ENCODE measurements at regions not wholly inside any gene's neighbourhood (a gene's known extent, or its start where the extent isn't known, plus 50 kb on each side); places are given as distances from the start of the nearest gene placed in this dataset.
"Not testable (repeated sequence)": the region's sequence is repeated elsewhere in the genome, so short reads cannot be mapped to it uniquely, and the experiment has no call there.

GRCh38 chr5:105163547-105163946 lies 1601.0 kb upstream of the NUDT12 start:
- POLR2A ChIA-PET: no interaction called here
- CTCF ChIA-PET: no interaction called here
- TF ChIP-seq PKNOX1 (IDR thresholded peaks at IDR 0.05) (no peak), LEF1 (IDR thresholded peaks at IDR 0.05; ENCODE audit: borderline replicate concordance) (no peak), SUZ12 (IDR thresholded peaks at IDR 0.05) (no peak), FOXA1 (IDR thresholded peaks at IDR 0.05) (no peak), NFRKB (IDR thresholded peaks at IDR 0.05) (no peak), BHLHE40 (IDR thresholded peaks at IDR 0.05; ENCODE audit: borderline replicate concordance) (no peak), TARDBP (IDR thresholded peaks at IDR 0.05) (no peak), CTBP1 (IDR thresholded peaks at IDR 0.05; ENCODE audit: borderline replicate concordance) (no peak), ARNT (IDR thresholded peaks at IDR 0.05) (no peak), L3MBTL2 (conservative IDR thresholded peaks at IDR 0.05) (no peak), HDGF (IDR thresholded peaks at IDR 0.05; ENCODE audit: borderline replicate concordance) (no peak), ELF4 (IDR thresholded peaks at IDR 0.05) (no peak), SP1 (IDR thresholded peaks at IDR 0.05) (no peak)
- no peak for DNase-seq (ENCODE audit: extremely low spot score)

- CTCF ChIA-PET; DNase-seq (ENCODE audit: extremely low spot score); POLR2A ChIA-PET: not testable (repeated sequence)
These were observed 1600.0 kb upstream of the NUDT12 start for GRCh38 chr5:105162557-105162956.

GRCh38 chr5:105158526-105158925 lies 1595.9 kb upstream of the NUDT12 start:
- ChIA-PET CTCF (no interaction called here), POLR2A (no interaction called here)
- TF ChIP-seq SUZ12 (IDR thresholded peaks at IDR 0.05): no peak
- no peak for TF ChIP-seq L3MBTL2 (conservative IDR thresholded peaks at IDR 0.05)
- no peak for DNase-seq (ENCODE audit: extremely low spot score)

- no peak for DNase-seq (ENCODE audit: extremely low spot score)
- no peak for TF ChIP-seq ELF4 (IDR thresholded peaks at IDR 0.05)
- no peak for TF ChIP-seq FOXK2 (IDR thresholded peaks at IDR 0.05)
- TF ChIP-seq BHLHE40 (IDR thresholded peaks at IDR 0.05; ENCODE audit: borderline replicate concordance): no peak
- TF ChIP-seq FOXM1 (IDR thresholded peaks at IDR 0.05; ENCODE audit: borderline replicate concordance): no peak
- TF ChIP-seq PKNOX1 (IDR thresholded peaks at IDR 0.05): no peak
- no peak for TF ChIP-seq HDGF (IDR thresholded peaks at IDR 0.05; ENCODE audit: borderline replicate concordance)
- no peak for TF ChIP-seq SUZ12 (IDR thresholded peaks at IDR 0.05)
- no peak for TF ChIP-seq ZNF384 (IDR thresholded peaks at IDR 0.05)
- TF ChIP-seq LEF1 (IDR thresholded peaks at IDR 0.05; ENCODE audit: borderline replicate concordance): no peak
- CTCF ChIA-PET: no interaction called here
- POLR2A ChIA-PET: no interaction called here
These were observed 1587.7 kb upstream of the NUDT12 start for GRCh38 chr5:105150323-105150722.

- no peak for DNase-seq (ENCODE audit: extremely low spot score)
- CTCF ChIA-PET: no interaction called here
- POLR2A ChIA-PET: no interaction called here
- no peak for TF ChIP-seq FOXK2 (IDR thresholded peaks at IDR 0.05)
- no peak for TF ChIP-seq TARDBP (IDR thresholded peaks at IDR 0.05)
- TF ChIP-seq L3MBTL2 (conservative IDR thresholded peaks at IDR 0.05): no peak
- no peak for TF ChIP-seq PKNOX1 (IDR thresholded peaks at IDR 0.05)
- TF ChIP-seq FOXA1 (IDR thresholded peaks at IDR 0.05): no peak
- no peak for TF ChIP-seq HDGF (IDR thresholded peaks at IDR 0.05; ENCODE audit: borderline replicate concordance)
- TF ChIP-seq SUZ12 (IDR thresholded peaks at IDR 0.05): no peak
- no peak for TF ChIP-seq ELF4 (IDR thresholded peaks at IDR 0.05)
- TF ChIP-seq FOXM1 (IDR thresholded peaks at IDR 0.05; ENCODE audit: borderline replicate concordance): no peak
- no peak for TF ChIP-seq ZNF384 (IDR thresholded peaks at IDR 0.05)
- TF ChIP-seq SP1 (IDR thresholded peaks at IDR 0.05): no peak
- TF ChIP-seq CTBP1 (IDR thresholded peaks at IDR 0.05; ENCODE audit: borderline replicate concordance): no peak
- TF ChIP-seq NFRKB (IDR thresholded peaks at IDR 0.05): no peak
- TF ChIP-seq BHLHE40 (IDR thresholded peaks at IDR 0.05; ENCODE audit: borderline replicate concordance): no peak
- no peak for TF ChIP-seq LEF1 (IDR thresholded peaks at IDR 0.05; ENCODE audit: borderline replicate concordance)
These were observed 1584.3 kb upstream of the NUDT12 start for GRCh38 chr5:105146867-105147266.

- no peak for DNase-seq (ENCODE audit: extremely low spot score)
- TF ChIP-seq SP1 (IDR thresholded peaks at IDR 0.05) (no peak), CTBP1 (IDR thresholded peaks at IDR 0.05; ENCODE audit: borderline replicate concordance) (no peak), SUZ12 (IDR thresholded peaks at IDR 0.05) (no peak), BHLHE40 (IDR thresholded peaks at IDR 0.05; ENCODE audit: borderline replicate concordance) (no peak), FOXM1 (IDR thresholded peaks at IDR 0.05; ENCODE audit: borderline replicate concordance) (no peak), L3MBTL2 (conservative IDR thresholded peaks at IDR 0.05) (no peak), NFRKB (IDR thresholded peaks at IDR 0.05) (no peak), FOXA1 (IDR thresholded peaks at IDR 0.05) (no peak), FOXK2 (IDR thresholded peaks at IDR 0.05) (no peak), ZNF384 (IDR thresholded peaks at IDR 0.05) (no peak), PKNOX1 (IDR thresholded peaks at IDR 0.05) (no peak), ELF4 (IDR thresholded peaks at IDR 0.05) (no peak), ARNT (IDR thresholded peaks at IDR 0.05) (no peak), LEF1 (IDR thresholded peaks at IDR 0.05; ENCODE audit: borderline replicate concordance) (no peak), TARDBP (IDR thresholded peaks at IDR 0.05) (no peak), HDGF (IDR thresholded peaks at IDR 0.05; ENCODE audit: borderline replicate concordance) (no peak)
- POLR2A ChIA-PET: no interaction called here
- CTCF ChIA-PET: no interaction called here
These were observed 1582.6 kb upstream of the NUDT12 start for GRCh38 chr5:105145152-105145551.

Measured in HEK293T (cell line).